Ectodermal cell (in vitro differentiated cells): ENCODE measurements at regions not wholly inside any gene's neighbourhood (a gene's known extent, or its start where the extent isn't known, plus 50 kb on each side); places are given as distances from the start of the nearest gene placed in this dataset.

ENCODE experiments used
- H3K27ac ChIP-seq: 2 replicates; pipeline ENCODE4 v1.7.0; 2013; ENCODE audit warnings: mild to moderate bottlenecking, low read depth, low read length; ENCODE audit not compliant: insufficient read depth, poor library complexity, severe bottlenecking
- H3K27me3 ChIP-seq: 2 replicates; pipeline ENCODE4 v1.7.0; 2013; ENCODE audit warnings: mild to moderate bottlenecking, low read length; ENCODE audit not compliant: insufficient read depth, control insufficient read depth, poor library complexity, severe bottlenecking
- H3K36me3 ChIP-seq: one replicate; pipeline ENCODE4 v1.7.0; 2013; ENCODE audit warnings: low read length; ENCODE audit not compliant: control insufficient read depth, insufficient read depth
- H3K4me1 ChIP-seq: one replicate; pipeline ENCODE4 v1.7.0; 2013; ENCODE audit warnings: low read length; ENCODE audit not compliant: control insufficient read depth, insufficient read depth
- H3K4me3 ChIP-seq: 2 replicates; pipeline ENCODE4 v1.7.0; 2013; ENCODE audit warnings: low read depth, low read length, control low read depth; ENCODE audit not compliant: insufficient read depth
- H3K9me3 ChIP-seq: 2 replicates; pipeline ENCODE4 v1.7.0; 2013; ENCODE audit warnings: mild to moderate bottlenecking, low read length, moderate library complexity; ENCODE audit not compliant: control insufficient read depth
- WGBS, 2 experiments: methylation state at CpG; one replicate each; pipeline ENCODE4 v1.1.7; 2013; ENCODE audit warnings: missing lambda C conversion rate in 2 of 2; 5-methylcytosine and 5-hydroxymethylcytosine counted together

DNA sequence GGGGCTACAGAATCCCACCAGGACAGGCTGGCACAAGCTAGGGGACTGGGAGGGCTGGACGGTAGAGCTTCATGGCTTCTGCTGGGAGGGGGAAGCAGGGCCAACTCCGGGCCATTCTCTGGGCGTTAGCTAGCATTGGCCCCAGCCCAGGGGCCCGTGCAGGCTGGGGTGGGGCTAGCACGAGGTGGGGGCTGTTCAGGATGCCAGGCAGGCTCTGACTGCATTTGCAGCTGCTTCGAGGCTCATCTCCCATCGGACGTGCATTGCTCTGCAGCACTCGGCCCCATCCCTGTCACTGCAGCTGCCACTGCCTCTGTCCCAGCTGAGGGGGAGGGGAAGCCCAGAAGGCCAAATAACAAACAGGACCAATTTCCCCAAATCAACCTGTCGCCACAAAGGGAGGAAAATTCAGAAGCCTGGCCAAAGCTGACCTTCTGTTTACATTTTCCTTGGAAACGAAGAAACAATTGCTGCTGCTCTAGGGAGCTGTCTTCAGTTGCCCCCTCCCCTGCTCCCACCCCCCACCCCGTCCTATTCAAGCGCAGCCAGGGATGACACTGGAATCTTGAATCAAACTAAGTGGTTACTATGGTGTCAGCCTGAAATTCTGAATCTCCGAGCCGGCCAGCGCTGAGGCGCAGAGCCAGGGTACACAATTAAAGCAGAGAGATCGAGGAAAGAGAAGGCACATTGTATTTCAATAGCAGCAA, 138.8 kb upstream of the PRR20G start:
- Histone ChIP-seq H3K4me1 (peaks cover 64% of the 10 kb centered on the region), H3K27me3 (no peaks in the 10 kb centered on the region), H3K9me3 (no peaks in the 10 kb centered on the region), H3K4me3 (no peak overlapping the region), H3K36me3 (no peaks in the 10 kb centered on the region), H3K27ac (peak overlapping the region; percentile 86)
- 28 to 42% methylated on average over 17 to 18 of the region's 18 CpGs for WGBS, 2 experiments

DNA sequence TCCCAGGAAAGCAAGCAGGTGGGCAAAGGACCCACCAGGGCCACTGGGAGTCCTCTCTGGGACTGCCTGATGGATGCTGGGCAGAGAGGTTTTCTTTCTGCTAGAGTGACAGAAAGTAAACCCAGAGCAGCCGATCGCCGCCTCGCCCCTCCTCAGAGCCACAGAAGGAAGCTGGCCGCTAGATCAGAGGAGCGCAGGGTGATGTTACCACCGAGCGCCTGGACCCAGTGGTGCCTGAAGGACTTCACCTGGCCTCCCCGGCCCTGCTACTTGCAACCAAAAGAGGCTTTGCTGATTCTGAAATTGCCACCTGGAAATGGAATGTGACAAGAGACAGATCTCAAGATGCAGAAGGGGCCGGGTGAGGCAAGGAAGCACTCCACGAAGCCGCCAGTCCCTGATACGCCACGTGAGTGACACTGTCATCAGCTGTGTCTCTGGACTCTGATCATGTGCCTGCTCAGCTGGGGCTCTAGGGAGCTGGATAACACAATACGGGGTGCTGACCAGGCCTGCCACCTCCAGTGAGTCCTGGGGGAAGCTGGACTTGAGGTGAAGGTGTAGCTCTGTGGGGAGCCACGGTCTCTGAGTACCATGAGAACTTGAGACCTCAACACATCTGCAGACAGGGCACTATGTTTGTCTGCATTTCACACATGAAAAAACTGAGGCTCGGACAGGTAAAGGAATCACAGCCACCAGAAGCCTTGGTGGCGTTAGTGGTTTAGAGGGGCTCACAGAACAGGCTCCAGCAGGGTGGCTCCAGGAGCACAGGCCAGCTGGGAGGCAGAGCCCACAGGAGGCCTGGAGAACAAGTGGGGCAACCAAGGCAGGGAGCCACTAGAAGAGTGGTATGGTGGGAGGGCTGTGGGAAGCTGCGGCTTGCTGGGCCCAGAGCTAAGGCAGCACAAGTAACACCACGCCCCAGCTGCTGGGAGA, 137.9 kb upstream of the PRR20G start:
- Histone ChIP-seq H3K9me3 (no peaks in the 10 kb centered on the region), H3K27ac (peak overlapping the region; percentile 86)
- 84 to 87% methylated on average over 20 of the region's 20 CpGs for WGBS, 2 experiments

DNA sequence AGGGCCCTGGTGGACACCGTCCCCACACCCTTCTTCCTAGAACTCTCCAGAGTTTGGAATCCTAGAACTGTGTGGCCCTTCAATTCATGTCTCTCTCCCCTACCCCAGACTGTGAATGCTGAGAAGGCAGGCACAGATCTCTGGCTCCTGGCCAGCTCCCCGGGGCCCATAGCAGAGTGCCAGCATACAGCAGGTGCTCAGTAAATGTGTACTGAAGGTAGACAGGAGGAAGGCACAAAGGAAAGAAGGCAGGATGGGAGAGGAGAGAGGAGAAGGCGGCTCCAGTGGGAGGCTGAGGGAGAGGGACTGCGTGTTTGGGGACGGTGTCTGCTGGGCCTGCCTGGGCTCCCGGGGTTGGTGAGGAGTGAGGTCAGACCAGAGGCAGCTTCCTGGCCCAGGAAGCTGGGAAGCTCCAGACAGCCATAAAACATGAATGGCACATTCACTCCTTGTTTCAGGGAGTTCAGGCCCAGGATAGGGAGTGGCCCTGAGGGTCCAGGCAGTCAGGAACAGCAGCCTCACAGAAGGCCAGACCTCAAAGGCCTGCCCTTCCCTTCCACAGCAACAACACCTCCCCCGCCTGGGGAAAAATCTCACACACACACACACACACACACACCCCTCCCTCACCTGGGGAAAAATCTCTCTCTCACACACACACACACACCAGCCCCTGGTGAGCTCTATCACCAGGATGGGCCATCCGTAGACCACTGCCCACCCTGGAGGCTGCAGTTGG, 137.1 kb upstream of the PRR20G start:
- 75 to 77% methylated on average over 8 of the region's 8 CpGs for WGBS, 2 experiments
- peaks cover 79% of the 10 kb centered on the region for H3K4me1 ChIP-seq
- H3K9me3 ChIP-seq: no peaks in the 10 kb centered on the region
- H3K36me3 ChIP-seq: no peaks in the 10 kb centered on the region
- peak overlapping the region; percentile 30 for H3K27ac ChIP-seq
- H3K27me3 ChIP-seq: no peaks in the 10 kb centered on the region
- H3K4me3 ChIP-seq: no peak overlapping the region

More for the DNA sequence above, 137.9 kb upstream of the PRR20G start:
- Histone ChIP-seq H3K4me3 (no peak overlapping the region), H3K4me1 (peaks cover 70% of the 10 kb centered on the region), H3K36me3 (no peaks in the 10 kb centered on the region), H3K27me3 (no peaks in the 10 kb centered on the region)

DNA sequence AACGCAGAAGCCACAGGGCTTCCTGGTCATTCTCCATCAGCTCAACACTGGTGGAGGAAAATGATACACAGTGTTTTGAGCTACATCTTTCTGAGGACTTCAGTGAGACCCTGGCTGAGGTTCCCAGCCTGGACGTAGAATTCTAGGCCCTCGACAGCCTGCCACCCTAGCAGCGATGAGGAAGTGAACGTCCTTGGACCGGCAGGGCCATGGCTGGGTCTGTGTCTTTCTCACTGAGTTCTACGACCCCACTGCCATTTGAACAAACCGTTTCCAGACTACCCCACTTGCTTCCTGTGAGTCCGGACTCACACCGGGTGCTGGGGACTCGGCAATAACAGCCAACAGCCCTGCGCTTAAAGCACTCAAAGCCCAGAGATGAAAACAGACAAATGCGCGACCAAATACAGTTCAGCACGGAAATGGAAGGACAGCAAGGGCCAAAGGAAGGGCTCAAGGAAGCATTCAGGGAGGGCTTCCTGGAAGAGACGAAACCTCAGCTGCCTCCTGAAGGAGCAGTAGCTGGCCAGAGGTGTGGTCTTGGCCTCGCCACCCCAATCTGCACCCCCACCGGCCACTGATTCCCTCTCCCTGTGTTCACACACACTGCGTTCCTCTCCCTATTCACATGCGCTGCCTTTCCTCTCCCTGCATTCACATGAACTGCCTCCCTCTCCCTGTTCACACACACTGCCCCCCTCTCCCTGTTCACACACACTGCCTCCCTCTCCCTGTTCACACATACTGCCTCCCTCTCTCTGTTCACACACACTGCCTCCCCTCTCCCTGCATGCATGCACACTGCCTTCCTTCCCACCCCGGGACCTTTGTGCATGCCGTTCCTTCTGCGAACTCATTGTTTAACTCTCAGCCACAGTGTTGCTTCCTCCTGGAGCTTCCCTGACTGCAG, 136.3 kb upstream of the PRR20G start:
- no peaks in the 10 kb centered on the region for H3K9me3 ChIP-seq
- H3K4me3 ChIP-seq: no peak overlapping the region
- H3K4me1 ChIP-seq: peaks cover 86% of the 10 kb centered on the region
- no peaks in the 10 kb centered on the region for H3K27me3 ChIP-seq
- H3K27ac ChIP-seq: no peak overlapping the region
- H3K36me3 ChIP-seq: no peaks in the 10 kb centered on the region
- WGBS, 2 experiments: 81 to 83% methylated on average over 23 of the region's 23 CpGs

DNA sequence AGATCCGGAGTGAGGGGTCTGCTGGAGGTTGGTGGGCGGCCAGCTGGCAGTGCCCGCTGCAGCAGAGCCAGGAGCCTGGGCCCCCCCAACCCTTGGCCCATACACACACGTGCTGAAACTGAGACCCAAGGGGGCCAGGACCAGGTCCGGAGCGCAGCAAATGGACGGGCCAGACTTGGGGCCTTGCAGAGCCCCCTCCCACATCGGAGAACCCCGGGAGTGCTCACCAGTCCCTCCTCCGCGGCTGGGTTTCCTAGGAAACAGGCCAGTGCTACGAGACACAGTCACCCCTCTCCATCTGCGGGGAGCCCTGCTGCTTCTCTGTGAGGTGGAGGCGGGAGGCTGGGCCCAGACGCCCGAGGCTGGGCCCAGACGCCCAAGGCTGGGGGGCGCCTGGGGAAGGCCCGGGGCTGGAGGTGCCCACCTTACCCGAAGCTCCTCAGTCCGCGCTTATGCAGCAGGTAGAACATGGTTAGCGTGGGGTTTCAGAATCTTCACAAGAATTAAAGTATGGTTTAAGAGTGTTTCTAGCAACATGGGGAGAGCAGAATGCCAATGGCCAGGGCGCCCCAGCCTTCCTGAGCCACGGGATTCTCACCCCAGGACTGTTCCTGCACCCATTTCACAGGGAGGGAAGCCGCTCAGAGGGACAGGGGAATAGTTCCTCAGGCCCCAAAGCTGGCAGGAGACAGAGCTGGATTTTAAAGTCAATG, 135.0 kb upstream of the PRR20G start:
- Histone ChIP-seq H3K9me3 (no peaks in the 10 kb centered on the region), H3K27ac (no peak overlapping the region), H3K4me1 (peaks cover 96% of the 10 kb centered on the region), H3K27me3 (no peaks in the 10 kb centered on the region), H3K4me3 (no peak overlapping the region), H3K36me3 (no peaks in the 10 kb centered on the region)
- 72% methylated on average over 26 of the region's 26 CpGs for WGBS, 2 experiments

DNA sequence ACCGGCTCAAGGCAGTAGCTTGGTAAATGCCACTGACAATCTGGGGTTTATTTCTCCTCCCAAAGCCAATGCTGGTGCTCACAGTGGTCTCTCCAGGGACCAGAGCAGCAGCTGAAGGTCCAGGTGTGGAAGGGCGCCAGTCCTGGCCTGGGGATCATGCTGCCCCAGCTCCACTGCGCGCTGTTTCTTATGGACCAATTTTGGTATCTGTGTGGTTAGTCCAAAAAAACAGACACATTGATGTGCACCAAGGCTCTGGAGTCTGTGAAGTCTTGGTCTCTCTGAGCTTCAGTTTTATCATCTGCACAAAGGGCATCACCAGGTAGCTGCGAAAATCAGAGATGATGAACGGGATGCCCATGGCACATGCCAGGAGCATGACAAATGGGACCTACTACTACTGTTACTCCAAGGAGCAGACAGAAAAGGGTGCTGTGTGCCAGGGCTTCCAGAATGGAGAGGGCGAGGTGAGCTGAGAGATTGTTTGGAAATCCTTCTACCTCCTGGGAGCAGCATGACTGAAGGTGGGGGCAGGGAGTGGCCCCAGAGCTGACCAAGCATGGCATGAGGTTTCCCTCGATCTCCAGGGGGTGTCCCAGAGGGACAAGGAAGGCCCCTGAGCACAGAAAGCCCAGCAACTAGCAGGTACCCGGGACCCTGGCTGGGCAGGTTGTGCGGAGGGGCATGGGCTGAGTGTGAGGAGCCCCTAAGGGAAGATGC, 134.3 kb upstream of the PRR20G start:
- no peaks in the 10 kb centered on the region for H3K36me3 ChIP-seq
- no peak overlapping the region for H3K27ac ChIP-seq
- WGBS, 2 experiments: 93 to 95% methylated on average over 10 of the region's 10 CpGs
- no peaks in the 10 kb centered on the region for H3K9me3 ChIP-seq
- H3K27me3 ChIP-seq: no peaks in the 10 kb centered on the region
- no peak overlapping the region for H3K4me3 ChIP-seq
- H3K4me1 ChIP-seq: peaks cover 93% of the 10 kb centered on the region

DNA sequence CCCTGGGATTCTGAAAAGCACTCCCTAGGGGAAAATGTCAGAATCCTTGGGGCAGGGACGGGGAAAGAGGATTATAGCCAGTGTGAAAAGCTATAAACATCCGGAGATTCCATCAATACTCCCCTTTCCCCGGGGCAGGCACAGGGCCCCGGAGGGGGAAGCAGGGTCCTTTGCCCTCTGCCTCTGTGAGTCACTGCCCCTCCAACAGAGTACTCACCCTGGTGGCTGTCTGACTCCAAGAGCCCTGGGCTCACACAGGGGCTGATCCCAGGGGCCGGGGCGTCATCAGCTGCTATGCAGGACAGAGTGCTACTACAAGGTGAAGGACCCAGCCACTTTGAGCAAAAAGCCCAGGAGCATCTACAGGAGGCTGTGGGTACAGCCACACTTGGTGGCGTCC, 133.0 kb upstream of the PRR20G start:
- Histone ChIP-seq H3K4me3 (no peak overlapping the region), H3K4me1 (peaks cover 80% of the 10 kb centered on the region), H3K9me3 (no peaks in the 10 kb centered on the region), H3K36me3 (no peaks in the 10 kb centered on the region), H3K27ac (no peak overlapping the region), H3K27me3 (no peaks in the 10 kb centered on the region)
- WGBS, 2 experiments: 58 to 66% methylated on average over 7 of the region's 7 CpGs

DNA sequence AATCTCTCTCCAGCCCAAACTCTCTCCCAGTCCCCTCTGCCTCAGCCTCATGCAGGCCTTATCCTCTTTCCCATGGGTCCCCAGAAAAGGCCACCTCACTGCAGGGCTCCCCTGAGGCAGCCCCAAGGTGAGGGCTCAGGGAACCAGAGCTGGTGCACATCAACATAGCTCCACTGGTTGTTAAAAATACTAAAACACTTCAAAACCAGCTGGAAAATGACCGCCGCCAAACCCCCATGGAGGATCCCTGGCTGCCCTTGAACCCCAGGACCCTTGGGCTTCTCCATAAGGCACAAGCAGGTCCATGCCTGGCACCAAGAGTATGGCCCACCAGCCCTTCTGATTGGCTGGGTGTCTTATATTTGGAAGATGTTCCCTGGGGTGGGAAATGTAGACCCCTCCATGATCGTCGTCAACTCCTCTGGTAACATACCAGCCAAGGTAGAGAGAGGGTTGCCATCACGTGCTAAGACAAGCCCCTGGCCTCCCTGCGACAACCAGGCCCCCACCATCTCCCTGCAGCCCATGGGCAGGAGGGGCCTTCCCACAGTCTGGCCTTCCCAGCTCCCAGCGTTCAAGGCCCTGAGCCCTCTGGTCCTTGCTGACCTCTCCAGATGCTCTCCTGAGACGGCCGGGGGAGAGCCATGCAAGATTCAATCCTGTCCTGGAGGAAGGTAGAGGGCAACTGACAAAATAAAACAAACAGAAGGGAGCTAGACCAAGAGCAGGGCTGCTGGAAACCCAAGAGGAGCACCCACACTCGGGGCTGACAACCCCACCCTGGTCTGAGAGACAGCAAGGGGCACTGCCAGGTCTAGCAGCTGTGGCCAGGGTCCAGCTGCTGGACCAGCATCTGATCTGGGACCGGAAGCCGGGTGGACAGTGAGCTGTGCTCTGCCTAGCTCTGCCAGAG, 132.1 kb upstream of the PRR20G start:
- Histone ChIP-seq H3K27ac (no peak overlapping the region), H3K27me3 (no peaks in the 10 kb centered on the region), H3K4me3 (no peak overlapping the region), H3K4me1 (peaks cover 71% of the 10 kb centered on the region), H3K36me3 (no peaks in the 10 kb centered on the region), H3K9me3 (no peaks in the 10 kb centered on the region)
- WGBS, 2 experiments: 89% methylated on average over 12 of the region's 12 CpGs
